Hepatocyte (in vitro differentiated cells): ENCODE measurements at regions not wholly inside any gene's neighbourhood (a gene's known extent, or its start where the extent isn't known, plus 50 kb on each side); places are given as distances from the start of the nearest gene placed in this dataset.
"Not testable (repeated sequence)": the region's sequence is repeated elsewhere in the genome, so short reads cannot be mapped to it uniquely, and the experiment has no call there.

Experiments used
- DNase-seq: peaks from one replicate; pipeline ENCODE4 v3.0.0-alpha.2; 2016; ENCODE audit warnings: low spot score
- H2AFZ ChIP-seq: fragments of 200-600 bp; sonication (generic); 2 replicates; pipeline ENCODE4 v1.6.0; 2016; ENCODE audit warnings: antibody characterized with exemption, mild to moderate bottlenecking
- H3K27ac ChIP-seq: fragments of 200-600 bp; sonication (generic); 2 replicates; pipeline ENCODE4 v1.5.1; 2016; ENCODE audit warnings: mild to moderate bottlenecking
- H3K27me3 ChIP-seq: fragments of 200-600 bp; sonication (generic); 2 replicates; pipeline ENCODE4 v1.6.1; 2016
- H3K36me3 ChIP-seq: fragments of 200-600 bp; sonication (generic); replicated peaks from 2 replicates; pipeline ENCODE4 v1.5.1; 2016; ENCODE audit warnings: low read depth; ENCODE audit not compliant: insufficient read depth
- H3K4me1 ChIP-seq: fragments of 200-600 bp; sonication (generic); 2 replicates; pipeline ENCODE4 v1.5.1; 2016; ENCODE audit warnings: mild to moderate bottlenecking, moderate library complexity; ENCODE audit not compliant: insufficient read depth
- H3K4me2 ChIP-seq: fragments of 200-600 bp; sonication (generic); 2 replicates; pipeline ENCODE4 v1.6.0; 2016
- H3K4me3 ChIP-seq: fragments of 200-600 bp; sonication (generic); 2 replicates; pipeline ENCODE4 v1.5.1; 2016; ENCODE audit warnings: mild to moderate bottlenecking
- H3K79me2 ChIP-seq: fragments of 200-600 bp; sonication (generic); 2 replicates; pipeline ENCODE4 v1.6.0; 2017; ENCODE audit warnings: mild to moderate bottlenecking
- H3K9me2 ChIP-seq: fragments of 200-600 bp; sonication (generic); replicated peaks from 2 replicates; pipeline ENCODE4 v1.6.0; 2017; ENCODE audit warnings: mild to moderate bottlenecking; ENCODE audit not compliant: insufficient read depth
- H3K9me3 ChIP-seq: fragments of 200-600 bp; sonication (generic); 2 replicates; pipeline ENCODE4 v1.5.1; 2016; ENCODE audit warnings: low read depth, mild to moderate bottlenecking
- H4K20me1 ChIP-seq: fragments of 200-600 bp; sonication (generic); 2 replicates; pipeline ENCODE4 v1.6.0; 2016; ENCODE audit warnings: mild to moderate bottlenecking; ENCODE audit not compliant: insufficient read depth, poor library complexity, severe bottlenecking
- CTCF ChIP-seq: fragments of 200-600 bp; sonication (generic); IDR thresholded peaks from 2 replicates; pipeline ENCODE4 v1.5.1; 2016; ENCODE audit warnings: antibody characterized with exemption, mild to moderate bottlenecking; ENCODE audit not compliant: poor library complexity
- EZH2 ChIP-seq: fragments of 200-600 bp; sonication (generic); IDR thresholded peaks from 2 replicates; pipeline ENCODE4 v1.6.1; 2016; ENCODE audit warnings: antibody characterized with exemption, mild to moderate bottlenecking, borderline replicate concordance
- EZH2phosphoT487 ChIP-seq: fragments of 200-600 bp; sonication (generic); IDR thresholded peaks from one replicate; pipeline ENCODE4 v1.6.1; 2018; ENCODE audit warnings: antibody characterized with exemption, mild to moderate bottlenecking, low read depth, moderate library complexity; ENCODE audit not compliant: unreplicated experiment, severe bottlenecking
- WGBS: methylation state at CpG from one replicate; pipeline ENCODE4 v1.1.6; 2016; ENCODE audit warnings: low lambda C conversion rate; ENCODE audit errors: missing lambda C conversion rate; 5-methylcytosine and 5-hydroxymethylcytosine counted together

GRCh38 chr5:101296477-101296876, 393.4 kb upstream of the ST8SIA4 start:
- H3K9me2 ChIP-seq = no peaks in the 10 kb centered on the region
- DNase-seq = no peak
- TF ChIP-seq CTCF (no peak), EZH2phosphoT487 (no peak), EZH2 (no peak)
- no peaks in the 10 kb centered on the region for H3K36me3 ChIP-seq
- H3K4me2 ChIP-seq = no peak overlapping the region
- H2AFZ ChIP-seq = no peak overlapping the region
- no peaks in the 10 kb centered on the region for H3K27me3 ChIP-seq
- no peaks in the 10 kb centered on the region for H3K4me1 ChIP-seq
- H3K79me2 ChIP-seq = no peaks in the 10 kb centered on the region
- H3K9me3 ChIP-seq = no peaks in the 10 kb centered on the region
- H3K27ac ChIP-seq = no peak overlapping the region
- no peak overlapping the region for H3K4me3 ChIP-seq
- no peaks in the 10 kb centered on the region for H4K20me1 ChIP-seq

GRCh38 chr5:101292199-101292598, 389.1 kb upstream of the ST8SIA4 start:
- 75% methylated on average over 2 of the region's 2 CpGs for WGBS
- Histone ChIP-seq H3K27ac (no peak overlapping the region), H3K9me2 (no peaks in the 10 kb centered on the region), H3K27me3 (no peaks in the 10 kb centered on the region), H3K4me3 (no peak overlapping the region), H4K20me1 (no peaks in the 10 kb centered on the region), H3K9me3 (no peaks in the 10 kb centered on the region), H3K4me1 (no peaks in the 10 kb centered on the region), H3K36me3 (no peaks in the 10 kb centered on the region), H3K79me2 (no peaks in the 10 kb centered on the region), H2AFZ (no peak overlapping the region), H3K4me2 (no peak overlapping the region)
- DNase-seq = no peak
- TF ChIP-seq EZH2 = no peak

GRCh38 chr5:101290761-101291160, 387.7 kb upstream of the ST8SIA4 start:
- not testable (repeated sequence) for H3K27me3 ChIP-seq, H3K79me2 ChIP-seq, H3K27ac ChIP-seq, H4K20me1 ChIP-seq, H3K4me3 ChIP-seq, H3K9me3 ChIP-seq, H3K36me3 ChIP-seq, DNase-seq, H2AFZ ChIP-seq, H3K9me2 ChIP-seq, H3K4me1 ChIP-seq, H3K4me2 ChIP-seq
- WGBS = 95% methylated on average over 1 of the region's 1 CpG

GRCh38 chr5:101288633-101289032, 385.6 kb upstream of the ST8SIA4 start:
- no peaks in the 10 kb centered on the region for H4K20me1 ChIP-seq
- H3K36me3 ChIP-seq = no peaks in the 10 kb centered on the region
- no peak overlapping the region for H3K4me3 ChIP-seq
- no peak overlapping the region for H3K4me2 ChIP-seq
- WGBS = 81% methylated on average over 7 of the region's 7 CpGs
- no peak overlapping the region for H2AFZ ChIP-seq
- H3K4me1 ChIP-seq = no peaks in the 10 kb centered on the region
- no peak overlapping the region for H3K27ac ChIP-seq
- H3K9me3 ChIP-seq = no peaks in the 10 kb centered on the region
- H3K9me2 ChIP-seq = no peaks in the 10 kb centered on the region
- no peaks in the 10 kb centered on the region for H3K27me3 ChIP-seq
- H3K79me2 ChIP-seq = no peaks in the 10 kb centered on the region
- TF ChIP-seq EZH2 (no peak), CTCF (no peak), EZH2phosphoT487 (no peak)
- no peak for DNase-seq
